Anterior cingulate cortex (tissue), 58 donors: ENCODE measurements at regions not wholly inside any gene's neighbourhood (a gene's known extent, or its start where the extent isn't known, plus 50 kb on each side); places are given as distances from the start of the nearest gene placed in this dataset.

Experiments used
- DNase-seq, 58 donors: peaks; one replicate each; lab custom pipeline; 2025; lab: John Stamatoyannopoulos, UW

DNA sequence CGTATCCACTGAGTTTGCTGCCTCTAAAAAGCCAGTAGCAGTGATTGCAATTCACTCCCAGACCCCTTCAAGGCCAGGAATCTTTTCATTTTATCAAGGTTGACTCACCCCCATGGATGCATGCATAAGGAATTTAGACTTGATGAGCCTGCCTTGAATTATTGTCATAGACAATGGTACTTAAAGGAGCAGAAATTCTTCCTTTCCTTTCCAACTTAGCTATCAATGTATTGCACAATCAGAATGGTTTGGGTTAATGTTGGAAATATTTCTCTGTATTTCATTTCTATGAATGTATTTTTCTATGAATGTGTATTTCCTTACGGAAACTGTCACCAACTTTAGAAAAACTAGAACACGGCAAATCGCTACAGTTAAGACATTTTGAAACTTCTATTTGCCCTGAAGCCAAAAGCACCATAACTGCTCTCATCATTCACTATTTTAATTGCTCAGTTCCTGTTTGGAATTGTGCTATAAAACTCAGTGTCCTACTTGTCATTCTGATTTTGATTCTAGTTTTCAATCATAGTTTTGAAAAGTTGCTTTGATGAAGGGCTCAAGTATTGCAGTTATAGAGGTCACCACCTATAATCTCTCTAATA is 355.7 kb upstream of the AKR1E2 start:
- DNase-seq = no peak

DNA sequence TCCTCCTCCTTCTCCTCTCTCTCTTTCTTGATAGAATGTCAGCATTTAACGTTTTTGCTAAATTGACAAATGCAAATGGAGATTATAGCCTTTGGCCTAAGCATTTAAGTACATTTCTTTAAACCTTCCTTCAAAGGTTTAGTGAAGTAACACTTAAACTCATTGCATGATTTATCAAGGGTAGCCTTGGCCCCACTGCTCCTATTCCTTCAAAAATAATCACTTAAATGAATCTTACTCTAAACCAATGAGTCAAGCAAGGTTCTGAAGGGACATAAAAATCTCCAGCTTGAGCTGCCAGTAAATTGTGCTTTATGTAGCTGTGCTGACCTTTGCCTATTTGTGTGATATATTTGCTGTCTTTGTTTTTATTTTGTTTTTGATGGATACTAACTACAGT is 358.5 kb upstream of the AKR1E2 start:
- no peak for DNase-seq

DNA sequence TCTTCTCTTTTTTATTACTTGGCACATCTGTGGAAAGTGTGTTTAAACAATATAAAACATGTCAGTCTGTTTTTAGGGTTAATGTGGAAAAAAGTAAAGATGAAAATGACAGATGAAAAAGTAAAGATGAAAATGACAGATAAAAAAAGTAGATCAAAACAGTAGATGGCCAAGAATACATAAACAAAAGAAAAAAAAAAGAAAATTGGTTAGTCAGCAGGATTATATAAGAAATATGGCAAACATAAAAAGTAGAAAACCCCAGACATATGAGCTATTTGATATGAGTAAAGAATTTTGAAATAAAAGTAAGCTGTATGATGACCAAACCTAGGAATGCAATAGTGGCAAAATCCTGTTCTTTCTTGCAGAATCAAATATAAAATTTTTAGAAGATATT is 365.7 kb upstream of the AKR1E2 start:
- no peak for DNase-seq

DNA sequence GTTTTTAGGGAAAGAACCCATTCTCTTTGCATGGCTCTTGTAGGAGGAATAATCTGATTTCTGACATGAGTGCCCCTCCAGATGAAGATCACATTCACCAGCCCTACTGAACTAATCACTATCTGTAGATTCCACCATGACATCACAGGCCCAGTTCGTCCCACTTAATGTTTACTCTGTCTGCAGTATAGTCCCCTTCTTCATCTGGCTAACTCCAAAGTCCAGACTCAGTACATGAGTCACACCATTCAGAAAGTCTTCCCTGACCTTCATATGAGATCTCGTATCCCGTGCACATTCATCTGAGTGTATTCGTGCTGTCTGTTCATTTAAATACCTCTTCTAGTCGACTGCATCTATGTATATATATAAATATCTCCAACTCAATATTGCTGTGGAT is 366.5 kb upstream of the AKR1E2 start:
- DNase-seq = no peak

DNA sequence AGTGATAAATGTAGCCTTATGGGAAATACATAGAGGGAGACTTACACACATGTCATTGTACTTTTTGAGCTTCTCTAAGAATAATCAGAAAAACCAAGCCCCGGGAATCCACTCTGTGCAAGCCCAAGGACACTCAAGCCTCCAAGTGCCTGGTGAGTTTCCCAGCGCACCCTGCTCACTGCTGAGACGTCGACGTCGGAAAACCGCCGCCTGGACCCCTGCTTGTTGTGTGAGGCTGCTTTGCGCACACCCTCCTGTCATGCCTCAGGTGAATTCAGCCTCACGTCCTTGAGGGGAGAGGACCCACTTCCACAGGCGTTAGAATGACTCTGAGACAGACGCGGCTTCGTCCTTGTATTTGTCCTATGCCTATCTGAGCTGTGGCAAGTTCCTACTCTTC is 368.4 kb upstream of the AKR1E2 start:
- no peak for DNase-seq

DNA sequence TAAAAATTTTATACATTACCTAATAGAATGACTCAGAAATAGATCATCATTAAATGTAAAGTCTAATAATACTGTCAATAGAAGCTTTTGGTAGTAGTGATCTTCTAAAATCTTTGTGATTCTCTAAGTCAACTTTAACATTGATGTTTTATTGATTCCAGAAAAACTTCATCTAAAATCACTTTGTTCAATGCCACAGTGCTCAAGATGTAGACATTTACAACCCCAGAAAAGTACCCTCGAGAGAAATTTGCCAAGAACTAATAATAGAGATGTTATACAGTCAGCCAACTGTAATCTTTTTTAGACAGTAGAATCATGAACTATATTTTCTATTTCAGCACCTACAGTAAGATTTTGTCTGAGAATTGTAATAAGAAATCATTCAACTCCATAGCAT is 369.2 kb upstream of the AKR1E2 start:
- DNase-seq = no peak

DNA sequence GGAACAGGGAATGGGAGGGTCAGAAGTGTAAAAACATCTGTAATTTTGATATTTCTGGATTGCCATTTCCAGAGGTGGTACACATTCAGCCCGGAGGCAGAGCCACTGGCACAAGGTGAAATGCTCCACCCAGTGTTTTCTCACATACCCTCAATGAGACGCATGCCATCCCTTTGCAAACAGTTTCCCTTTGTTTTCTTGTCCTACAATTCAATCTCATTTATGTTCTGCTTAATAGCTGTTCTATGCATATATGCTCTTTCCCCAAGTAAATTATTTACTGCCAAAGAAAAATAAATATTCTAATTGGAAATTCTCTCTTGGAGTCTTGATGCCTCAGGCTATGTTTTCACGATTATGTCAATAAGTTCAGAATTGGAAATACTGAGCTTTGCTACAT is 369.7 kb upstream of the AKR1E2 start:
- no peak for DNase-seq

DNA sequence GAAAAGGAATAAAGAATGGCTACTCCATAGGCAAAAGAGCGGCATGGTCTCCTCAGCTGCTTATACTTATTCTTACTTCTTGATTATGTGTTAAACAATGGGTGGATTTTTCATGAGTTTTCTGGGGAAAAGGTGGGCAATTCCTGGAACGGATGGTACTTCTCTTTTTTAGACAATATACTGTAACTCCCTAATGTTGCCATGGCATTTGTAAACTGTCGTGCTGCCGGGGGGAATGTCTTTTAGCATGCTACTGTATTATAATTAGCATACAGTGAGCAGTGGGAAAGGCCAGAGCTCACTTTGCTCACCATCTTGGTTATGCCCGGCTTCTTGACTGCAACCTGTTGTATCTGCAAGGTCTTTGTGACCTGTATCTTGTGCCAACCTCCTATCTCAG is 372.1 kb upstream of the AKR1E2 start:
- DNase-seq = no peak

DNA sequence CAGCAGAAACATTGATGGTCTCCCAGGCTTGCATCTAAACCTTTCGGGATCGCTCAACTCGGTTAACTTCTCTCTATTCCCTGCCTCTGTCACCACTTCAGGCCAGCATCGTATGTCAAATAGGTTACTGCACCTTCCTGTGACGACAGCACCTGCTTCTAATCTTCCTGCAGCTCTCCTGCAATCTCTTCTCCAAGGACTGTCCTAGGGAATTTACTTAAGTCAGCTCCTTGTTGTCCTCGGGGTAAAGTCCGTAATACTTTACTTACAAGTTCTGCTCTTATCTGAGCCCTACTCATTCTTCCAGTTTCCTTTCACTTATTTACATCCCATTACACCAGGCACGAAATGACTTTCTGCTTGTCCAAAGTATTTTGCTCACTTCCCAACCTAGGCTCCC is 372.7 kb upstream of the AKR1E2 start:
- no peak for DNase-seq

DNA sequence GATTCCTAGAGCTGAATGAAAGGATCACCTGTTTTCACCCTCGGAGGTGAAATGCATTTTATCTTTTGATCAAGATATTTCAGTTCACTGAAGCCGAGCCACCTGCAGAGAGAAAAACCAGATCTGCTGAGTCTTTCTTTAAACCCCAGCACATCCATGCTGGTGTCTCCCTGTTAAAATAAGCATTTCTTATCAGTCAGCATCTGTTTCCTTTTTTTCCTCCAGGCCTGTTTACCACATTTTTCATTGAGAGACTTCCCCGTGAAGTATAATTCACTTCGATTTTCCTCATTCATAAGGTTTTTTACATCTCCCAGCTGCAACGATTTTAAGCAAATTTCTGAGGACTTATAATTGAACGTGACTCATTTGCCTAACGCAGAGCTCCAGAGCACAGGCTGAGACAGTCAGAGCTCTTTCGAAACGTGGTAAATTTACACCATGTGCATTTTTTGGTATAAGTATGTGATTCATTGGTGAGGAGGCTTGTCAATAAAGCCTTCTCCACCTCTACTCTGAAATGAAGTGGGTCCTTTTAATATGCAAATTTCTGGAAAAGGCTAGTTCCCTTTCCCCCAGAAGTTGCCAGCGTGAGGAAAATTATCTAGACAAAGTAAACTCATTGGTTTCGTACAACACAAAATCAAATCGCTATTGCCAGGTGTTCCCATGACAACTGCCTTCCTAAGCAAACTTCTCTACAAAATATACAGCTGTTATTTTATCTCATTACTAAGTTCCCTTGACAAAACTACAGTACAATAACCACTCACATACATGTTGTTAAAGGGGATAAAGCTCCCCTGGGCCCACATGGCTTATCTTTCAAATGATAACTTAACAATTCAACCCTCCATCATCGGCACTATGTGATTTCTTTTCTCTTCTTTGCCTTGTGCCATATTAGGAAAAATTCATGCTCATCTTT is 374.8 kb upstream of the AKR1E2 start:
- peak in 1 of 58 donors; percentile 6 for DNase-seq

DNA sequence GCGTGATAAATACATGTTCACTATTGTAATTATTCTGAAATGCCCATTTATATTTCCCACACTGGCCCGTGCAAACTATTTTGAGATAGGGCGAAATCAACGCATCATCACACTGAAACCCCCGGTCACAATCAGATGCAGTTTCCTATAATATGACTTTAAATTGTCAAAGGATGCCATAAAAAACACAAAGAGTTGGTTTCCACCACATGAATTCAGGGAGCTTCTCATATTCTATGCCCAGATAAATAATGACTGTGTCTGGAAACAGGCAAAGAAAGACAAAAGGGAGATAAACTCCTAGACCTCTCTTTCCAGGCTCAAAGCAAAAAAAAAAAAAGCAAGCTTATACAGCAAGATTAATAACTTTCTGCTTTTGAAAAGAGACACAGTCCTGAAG is 375.8 kb upstream of the AKR1E2 start:
- DNase-seq = no peak

DNA sequence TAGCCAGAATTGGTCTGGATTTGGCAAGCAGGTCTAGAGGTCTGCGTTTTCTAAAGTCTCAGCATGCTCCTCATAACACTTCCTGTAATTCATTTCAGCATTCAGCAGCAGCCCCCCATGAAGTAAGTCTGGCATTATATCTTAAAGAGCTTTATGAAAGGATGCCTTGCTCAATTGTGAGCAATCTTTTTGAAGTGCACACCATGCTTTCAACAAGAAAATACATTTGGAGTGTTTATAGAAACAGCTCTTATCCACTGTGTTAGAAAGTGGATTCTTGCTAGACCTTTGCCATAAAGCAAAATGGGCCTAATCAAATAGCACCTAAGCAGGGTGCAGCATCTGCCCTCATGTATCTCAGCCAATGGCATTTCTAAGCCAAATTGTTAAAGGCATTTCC is 378.0 kb upstream of the AKR1E2 start:
- no peak for DNase-seq

DNA sequence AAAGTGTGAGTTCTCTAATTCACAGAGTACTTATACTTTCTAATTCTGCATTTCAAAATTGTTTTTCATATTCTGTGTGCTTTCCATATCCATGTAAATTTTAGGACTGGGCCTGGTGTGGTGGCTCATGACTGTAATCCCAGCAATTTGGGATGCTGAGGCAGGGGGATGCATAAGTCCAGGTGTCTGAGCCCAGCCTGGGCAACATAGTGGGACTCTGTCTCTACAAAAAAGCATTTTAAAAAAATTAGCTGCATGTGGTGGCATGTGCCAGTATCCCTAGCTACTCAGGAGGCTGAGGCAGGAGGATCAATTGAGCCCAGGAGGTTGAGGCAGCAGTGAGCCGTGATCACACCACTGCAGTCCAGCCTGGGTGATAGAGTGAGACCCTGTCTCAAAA is 382.6 kb upstream of the AKR1E2 start:
- no peak for DNase-seq

DNA sequence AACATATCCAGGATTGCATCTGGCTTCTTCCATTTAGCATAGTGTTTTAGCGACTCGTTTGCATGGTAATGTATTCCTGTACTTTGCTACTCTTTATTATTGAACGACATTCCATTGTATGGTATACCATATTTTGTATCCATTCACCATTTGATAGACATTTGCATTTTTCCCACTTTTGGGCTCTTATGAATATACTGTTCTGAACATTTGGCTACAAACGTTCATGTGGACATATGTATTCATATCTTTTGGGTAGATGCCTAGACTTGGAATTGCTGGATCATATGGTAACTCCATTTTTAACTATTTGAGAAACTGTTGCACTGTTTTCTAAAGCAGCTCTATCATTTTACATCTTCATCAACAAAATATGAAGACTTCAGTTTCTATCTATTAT is 383.7 kb upstream of the AKR1E2 start:
- no peak for DNase-seq

DNA sequence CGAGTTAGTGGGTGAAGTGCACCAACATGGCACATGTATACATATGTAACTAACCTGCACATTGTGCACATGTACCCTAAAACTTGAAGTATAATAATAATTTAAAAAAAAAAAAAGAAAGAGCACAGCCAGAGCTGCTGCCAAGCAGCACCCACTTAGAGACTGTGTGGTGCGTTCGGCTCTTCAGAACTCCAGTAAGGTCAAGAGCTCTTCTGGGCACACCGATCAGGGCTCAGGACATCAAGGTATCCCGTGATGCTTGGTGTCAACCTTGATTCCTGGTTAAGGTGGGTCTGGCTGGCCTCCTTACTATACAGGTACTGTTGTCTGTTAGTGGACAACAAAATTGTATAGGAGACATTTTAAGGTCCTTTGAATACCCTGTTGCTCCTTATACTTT is 385.7 kb upstream of the AKR1E2 start:
- DNase-seq = no peak

DNA sequence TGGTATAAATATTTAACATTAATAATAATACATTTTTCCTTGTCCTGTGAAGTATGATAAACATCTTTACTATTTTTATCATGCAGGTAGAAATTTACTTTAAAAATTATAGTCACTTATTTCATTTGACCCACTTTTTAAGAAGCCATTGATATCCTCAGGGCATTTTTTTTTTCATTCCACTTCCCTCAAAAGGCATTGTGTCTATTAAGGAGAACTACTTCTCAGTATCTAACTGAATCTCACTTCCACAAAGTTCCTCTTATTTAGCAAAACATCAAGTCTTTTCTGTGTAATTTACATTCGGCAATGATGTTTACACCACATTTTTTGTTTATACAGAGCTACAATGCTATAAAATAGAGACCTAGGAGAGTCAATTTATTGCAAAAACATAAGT is 388.2 kb upstream of the AKR1E2 start:
- DNase-seq = no peak

DNA sequence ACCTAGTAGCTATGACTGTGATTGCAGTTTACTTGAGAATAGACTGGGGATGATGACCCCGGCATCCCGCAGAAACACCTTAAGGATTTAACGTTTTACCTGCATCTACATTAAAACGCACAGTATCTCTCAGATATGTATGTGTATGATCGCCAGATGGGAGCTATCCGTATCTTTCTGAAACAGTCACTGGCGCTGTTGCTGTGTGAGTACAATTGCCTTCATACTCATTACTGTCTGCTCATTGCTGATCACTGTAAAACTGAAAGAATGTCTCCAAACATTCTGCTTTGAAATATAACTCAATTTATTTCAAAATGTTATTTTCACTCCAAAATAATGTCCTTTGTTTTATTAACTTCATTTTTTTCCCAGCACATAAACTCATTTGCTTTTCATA is 388.9 kb upstream of the AKR1E2 start:
- DNase-seq = no peak

DNA sequence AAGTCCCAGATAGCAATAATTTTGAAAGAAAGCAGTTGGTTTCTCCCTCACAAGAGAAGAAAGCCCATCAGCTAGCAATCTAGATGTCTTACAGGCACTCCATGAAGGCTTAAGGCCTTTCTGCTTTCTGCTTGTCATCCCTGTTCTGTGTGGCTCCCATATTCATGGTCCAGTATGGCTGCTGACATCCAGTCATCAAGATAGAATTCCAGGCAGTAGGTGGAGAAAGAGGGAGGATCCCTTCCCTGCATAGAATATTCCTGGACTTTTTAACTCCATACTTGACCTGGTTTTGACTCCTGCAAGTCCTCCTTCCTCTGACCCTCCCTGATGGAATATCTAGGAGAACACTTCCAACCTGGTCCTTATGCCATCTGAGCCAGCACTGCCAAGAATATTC is 389.9 kb upstream of the AKR1E2 start:
- DNase-seq = no peak

DNA sequence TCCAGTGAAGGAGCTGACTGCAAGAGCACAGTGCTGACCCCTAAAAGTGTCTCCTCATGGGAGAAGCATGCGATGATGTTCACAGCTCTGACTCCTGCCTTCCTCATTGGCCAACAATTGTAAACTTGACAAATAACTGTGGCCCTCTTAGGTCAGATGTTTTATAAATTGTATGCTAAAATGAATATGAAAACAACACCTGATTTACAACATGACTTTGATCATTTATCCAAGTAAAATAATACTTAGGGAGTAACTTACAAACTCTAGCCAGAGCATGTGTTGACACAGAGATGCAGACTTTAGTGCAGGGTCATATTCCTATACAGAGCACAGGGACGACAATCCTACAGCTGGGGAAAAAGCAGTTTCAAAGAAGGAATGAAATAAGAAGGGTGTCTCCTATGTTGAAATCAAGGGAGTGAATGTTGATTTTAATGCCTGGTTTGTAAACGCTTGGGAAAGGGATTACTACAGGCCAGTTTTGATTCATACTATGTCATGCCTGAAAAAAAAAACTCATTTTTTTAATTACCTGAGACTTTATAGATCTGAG is 391.4 kb upstream of the AKR1E2 start:
- no peak for DNase-seq

DNA sequence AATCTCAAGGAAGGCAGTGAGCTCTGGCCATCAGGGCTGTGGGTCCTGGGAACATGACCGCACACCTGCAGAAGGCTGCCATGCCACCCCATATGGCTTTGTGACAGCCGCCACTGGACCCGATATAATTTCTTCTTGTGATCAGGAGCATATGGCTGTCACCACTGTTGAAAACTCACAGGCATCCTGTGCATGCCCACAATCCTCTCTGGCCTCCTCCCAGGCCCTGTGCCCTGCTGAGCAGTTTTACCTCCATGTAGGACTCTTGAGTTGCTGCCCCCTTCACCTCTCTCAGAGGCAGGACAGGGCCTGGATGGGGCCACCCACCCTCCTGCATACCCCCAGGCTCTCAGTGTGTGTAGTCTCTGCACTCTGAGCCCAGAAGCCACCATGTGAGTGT is 391.9 kb upstream of the AKR1E2 start:
- no peak for DNase-seq

DNA sequence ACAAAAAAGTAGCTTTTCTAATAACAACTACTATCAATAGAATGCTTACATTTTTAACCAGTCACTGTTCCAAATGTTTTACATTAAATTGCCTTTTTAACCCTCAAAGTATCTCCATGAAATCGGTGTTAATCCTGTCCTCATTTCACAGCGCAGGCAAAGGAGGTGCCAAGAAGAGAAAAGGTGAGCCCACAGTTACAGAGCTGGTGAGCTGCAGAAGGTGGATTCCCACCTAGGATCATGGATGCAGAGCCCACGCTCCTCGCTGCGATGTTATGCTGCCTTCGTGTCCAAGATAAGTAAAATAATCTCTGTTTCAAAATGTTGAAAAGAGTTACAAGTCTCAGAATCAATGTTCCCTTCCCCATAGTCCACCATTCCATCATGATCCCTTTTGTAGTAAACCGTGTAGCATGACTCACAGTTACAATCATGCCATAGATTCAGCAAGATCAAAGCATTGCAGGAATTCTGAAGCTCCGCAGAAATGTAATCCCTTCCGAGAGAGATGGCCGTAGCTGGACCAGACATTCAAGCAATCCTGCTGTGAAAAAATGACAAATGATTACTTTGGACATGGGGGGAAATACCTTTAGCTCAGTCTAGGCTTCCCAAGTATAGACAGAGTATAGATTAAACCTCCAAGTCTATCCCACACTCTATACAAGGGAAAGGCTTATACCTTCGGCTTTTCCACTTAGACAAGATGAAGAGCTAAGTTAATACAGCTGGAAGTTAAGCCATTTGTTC is 394.7 kb upstream of the AKR1E2 start:
- no peak for DNase-seq
